Natural killer cell treated with Interleukin-12 subunit alpha and Interleukin-12 subunit beta and Interleukin-15 and Interleukin-18, amount 100 ng/mL, for 72 hours (primary cell): ENCODE measurements at regions not wholly inside any gene's neighbourhood (a gene's known extent, or its start where the extent isn't known, plus 50 kb on each side); places are given as distances from the start of the nearest gene placed in this dataset.
"Not testable (repeated sequence)": the region's sequence is repeated elsewhere in the genome, so short reads cannot be mapped to it uniquely, and the experiment has no call there.

Source experiments
- ATAC-seq, 2 donors: fragments of 150-1000 bp; cut with Tn5 transposase in 1 of 2; sonication (Bioruptor Pico), chemical (Tn5 transposase) in 1 of 2; 2 replicates each; pipeline ENCODE4 v1.10.0; 2021
- DNase-seq: peaks from one replicate; pipeline ENCODE4 v3.0.0; 2022; ENCODE audit warnings: low spot score
- H3K27ac Mint-ChIP-seq, 2 donors: 1 replicate in 1 of 2; 2 replicates in 1 of 2; pipeline ENCODE4 v1.8.0; 2022; ENCODE audit warnings: mixed read lengths in 2 of 2, mild to moderate bottlenecking in 1 of 2, moderate library complexity in 1 of 2
- H3K27me3 Mint-ChIP-seq, 2 donors: 1 replicate in 1 of 2; 2 replicates in 1 of 2; pipeline ENCODE4 v1.8.0; 2022; ENCODE audit warnings: mixed read lengths in 2 of 2
- H3K36me3 Mint-ChIP-seq: one replicate; pipeline ENCODE4 v1.8.0; 2022; ENCODE audit warnings: mixed read lengths
- H3K4me1 Mint-ChIP-seq, 2 donors: 1 replicate in 1 of 2; 2 replicates in 1 of 2; pipeline ENCODE4 v1.8.0; 2022; ENCODE audit warnings: low read depth in 2 of 2, mixed read lengths in 2 of 2, mild to moderate bottlenecking in 1 of 2
- H3K4me3 Mint-ChIP-seq: one replicate; pipeline ENCODE4 v1.8.0; 2022; ENCODE audit warnings: mixed read lengths
- H3K9me3 Mint-ChIP-seq: 2 replicates; pipeline ENCODE4 v1.8.0; 2022; ENCODE audit warnings: mixed read lengths

- H3K36me3 Mint-ChIP-seq, H3K9me3 Mint-ChIP-seq, DNase-seq, H3K27me3 Mint-ChIP-seq, H3K4me1 Mint-ChIP-seq, H3K27ac Mint-ChIP-seq: not testable (repeated sequence)
- peak; percentile 51 to 66 for ATAC-seq
- peak overlapping the region; percentile 63 for H3K4me3 Mint-ChIP-seq
Observed at GRCh38 chr1:143905214-143906179, 66.3 kb downstream of the FAM72C start.

- peak; percentile 75 to 87 for ATAC-seq
- H3K4me1 Mint-ChIP-seq, DNase-seq, H3K36me3 Mint-ChIP-seq, H3K27ac Mint-ChIP-seq, H3K9me3 Mint-ChIP-seq, H3K4me3 Mint-ChIP-seq, H3K27me3 Mint-ChIP-seq: not testable (repeated sequence)
Observed at GRCh38 chr1:143904622-143904979, 67.2 kb downstream of the FAM72C start.

GRCh38 chr1:143903899-143904621 is 67.7 kb downstream of the FAM72C start:
- H3K9me3 Mint-ChIP-seq, H3K36me3 Mint-ChIP-seq, H3K27ac Mint-ChIP-seq, H3K4me1 Mint-ChIP-seq, H3K27me3 Mint-ChIP-seq, H3K4me3 Mint-ChIP-seq: not testable (repeated sequence)
- ATAC-seq (peak; percentile 62 to 70), DNase-seq (peak; percentile 54)

- H3K27me3 Mint-ChIP-seq, H3K4me3 Mint-ChIP-seq, DNase-seq, H3K9me3 Mint-ChIP-seq, H3K36me3 Mint-ChIP-seq, H3K27ac Mint-ChIP-seq, H3K4me1 Mint-ChIP-seq, ATAC-seq: not testable (repeated sequence)
Observed at GRCh38 chr1:143896377-143896776, 75.4 kb downstream of the FAM72C start.

- H3K27ac Mint-ChIP-seq, H3K4me3 Mint-ChIP-seq, H3K4me1 Mint-ChIP-seq, H3K36me3 Mint-ChIP-seq, H3K27me3 Mint-ChIP-seq, H3K9me3 Mint-ChIP-seq: not testable (repeated sequence)
- ATAC-seq: peak; percentile 95 to 96
- peak; percentile 82 for DNase-seq
Observed at GRCh38 chr1:143884932-143885574, 86.7 kb downstream of the FAM72C start.

- H3K4me1 Mint-ChIP-seq: not testable (repeated sequence)
- peak overlapping the region; percentile 68 for H3K4me3 Mint-ChIP-seq
Observed at GRCh38 chr1:143884532-143884931, 87.3 kb downstream of the FAM72C start.

GRCh38 chr1:143879757-143880536 is 91.8 kb downstream of the FAM72C start:
- H3K36me3 Mint-ChIP-seq, H3K27me3 Mint-ChIP-seq, H3K27ac Mint-ChIP-seq, H3K9me3 Mint-ChIP-seq, H3K4me3 Mint-ChIP-seq, H3K4me1 Mint-ChIP-seq, DNase-seq: not testable (repeated sequence)
- peak; percentile 68 to 79 for ATAC-seq

More at GRCh38 chr1:143884532-143884931, 87.3 kb downstream of the FAM72C start:
- ATAC-seq: peak; percentile 87 to 89
- H3K9me3 Mint-ChIP-seq, H3K27ac Mint-ChIP-seq, H3K36me3 Mint-ChIP-seq, H3K27me3 Mint-ChIP-seq, DNase-seq: not testable (repeated sequence)

- not testable (repeated sequence) for H3K27ac Mint-ChIP-seq, H3K4me3 Mint-ChIP-seq, H3K36me3 Mint-ChIP-seq, H3K9me3 Mint-ChIP-seq, H3K4me1 Mint-ChIP-seq, H3K27me3 Mint-ChIP-seq, DNase-seq, ATAC-seq
Observed at GRCh38 chr1:143875947-143876346, 95.8 kb downstream of the FAM72C start.

GRCh38 chr1:143874625-143875024 is 97.2 kb downstream of the FAM72C start:
- not testable (repeated sequence) for H3K27ac Mint-ChIP-seq, DNase-seq, H3K4me3 Mint-ChIP-seq, H3K9me3 Mint-ChIP-seq, H3K4me1 Mint-ChIP-seq, H3K36me3 Mint-ChIP-seq
- H3K27me3 Mint-ChIP-seq: peaks cover 5 to 12% of the 10 kb centered on the region in 2 donors
- peak; percentile 76 to 81 for ATAC-seq

- not testable (repeated sequence) for DNase-seq, H3K9me3 Mint-ChIP-seq, H3K36me3 Mint-ChIP-seq, H3K4me3 Mint-ChIP-seq, H3K27ac Mint-ChIP-seq, H3K4me1 Mint-ChIP-seq
- peak; percentile 74 to 77 for ATAC-seq
- H3K27me3 Mint-ChIP-seq: peaks cover 5 to 12% of the 10 kb centered on the region in 2 donors
Observed at GRCh38 chr1:143873650-143874049, 98.1 kb downstream of the FAM72C start.

- H3K27me3 Mint-ChIP-seq: peaks cover 5 to 12% of the 10 kb centered on the region in 2 donors
- not testable (repeated sequence) for DNase-seq, H3K4me1 Mint-ChIP-seq, H3K27ac Mint-ChIP-seq, H3K4me3 Mint-ChIP-seq, H3K36me3 Mint-ChIP-seq, H3K9me3 Mint-ChIP-seq, ATAC-seq
Observed at GRCh38 chr1:143870388-143870787, 101.4 kb downstream of the FAM72C start.

- not testable (repeated sequence) for ATAC-seq, H3K36me3 Mint-ChIP-seq, H3K9me3 Mint-ChIP-seq, H3K27ac Mint-ChIP-seq, DNase-seq, H3K4me3 Mint-ChIP-seq, H3K27me3 Mint-ChIP-seq, H3K4me1 Mint-ChIP-seq
Observed at GRCh38 chr1:143867590-143868220, 104.1 kb downstream of the FAM72C start.

GRCh38 chr1:143863901-143864520 is 107.8 kb downstream of the FAM72C start:
- ATAC-seq: peak; percentile 87 to 90
- not testable (repeated sequence) for H3K27me3 Mint-ChIP-seq, H3K27ac Mint-ChIP-seq, H3K4me1 Mint-ChIP-seq, H3K4me3 Mint-ChIP-seq, H3K36me3 Mint-ChIP-seq, H3K9me3 Mint-ChIP-seq, DNase-seq
